Stimulated activated CD8-positive, alpha-beta memory T cell treated with anti-CD3 and anti-CD28 coated beads, Interleukin-12 subunit alpha, Interleukin-12 subunit beta, amount 100 ng/mL, for 4 hours (primary cell): ENCODE measurements at regions not wholly inside any gene's neighbourhood (a gene's known extent, or its start where the extent isn't known, plus 50 kb on each side); places are given as distances from the start of the nearest gene placed in this dataset.
A peak's percentile ranks its signal among the peaks of the same experiment; 100 is the strongest.

Experiments
- DNase-seq: peaks from one replicate; pipeline ENCODE4 v3.0.0-alpha.2; 2020; ENCODE audit warnings: low read depth

GRCh38 chr17:17398188-17398942, 78.4 kb upstream of the MED9 start:
- DNase-seq = no peak

GRCh38 chr17:17398943-17399926, 77.6 kb upstream of the MED9 start:
- no peak for DNase-seq

GRCh38 chr17:17400070-17400469, 76.7 kb upstream of the MED9 start:
- no peak for DNase-seq

GRCh38 chr17:17400566-17401184, 76.1 kb upstream of the MED9 start:
- no peak for DNase-seq

- DNase-seq = no peak
Observed at GRCh38 chr17:17401271-17401781, 75.5 kb upstream of the MED9 start.

GRCh38 chr17:17402558-17402957, 74.2 kb upstream of the MED9 start:
- no peak for DNase-seq

GRCh38 chr17:17403065-17403464, 73.7 kb upstream of the MED9 start:
- no peak for DNase-seq

- DNase-seq = peak; percentile 19
Observed at GRCh38 chr17:17403899-17404576, 72.8 kb upstream of the MED9 start.

- DNase-seq = no peak
Observed at GRCh38 chr17:17405673-17406072, 71.1 kb upstream of the MED9 start.

GRCh38 chr17:17406225-17406624, 70.6 kb upstream of the MED9 start:
- DNase-seq = no peak

GRCh38 chr17:17408236-17408794, 68.5 kb upstream of the MED9 start:
- DNase-seq = no peak

GRCh38 chr17:17410357-17410756, 66.4 kb upstream of the MED9 start:
- no peak for DNase-seq

GRCh38 chr17:17411692-17412091, 65.1 kb upstream of the MED9 start:
- DNase-seq = no peak

GRCh38 chr17:17412326-17412725, 64.5 kb upstream of the MED9 start:
- DNase-seq = no peak

GRCh38 chr17:17413215-17413792, 63.5 kb upstream of the MED9 start:
- DNase-seq = no peak

- no peak for DNase-seq
Observed at GRCh38 chr17:17413821-17414220, 63.0 kb upstream of the MED9 start.

GRCh38 chr17:17414341-17414805, 62.4 kb upstream of the MED9 start:
- DNase-seq = no peak

GRCh38 chr17:17415006-17415405, 61.8 kb upstream of the MED9 start:
- DNase-seq = no peak

GRCh38 chr17:17416007-17416399, 60.8 kb upstream of the MED9 start:
- DNase-seq = no peak

- DNase-seq = no peak
Observed at GRCh38 chr17:17416400-17417360, 60.1 kb upstream of the MED9 start.
